ENCODE measurements at regions not wholly inside any gene's neighbourhood (a gene's known extent, or its start where the extent isn't known, plus 50 kb on each side); places are given as distances from the start of the nearest gene placed in this dataset.
"Not testable (repeated sequence)": the region's sequence is repeated elsewhere in the genome, so short reads cannot be mapped to it uniquely, and the experiment has no call there.

DNA sequence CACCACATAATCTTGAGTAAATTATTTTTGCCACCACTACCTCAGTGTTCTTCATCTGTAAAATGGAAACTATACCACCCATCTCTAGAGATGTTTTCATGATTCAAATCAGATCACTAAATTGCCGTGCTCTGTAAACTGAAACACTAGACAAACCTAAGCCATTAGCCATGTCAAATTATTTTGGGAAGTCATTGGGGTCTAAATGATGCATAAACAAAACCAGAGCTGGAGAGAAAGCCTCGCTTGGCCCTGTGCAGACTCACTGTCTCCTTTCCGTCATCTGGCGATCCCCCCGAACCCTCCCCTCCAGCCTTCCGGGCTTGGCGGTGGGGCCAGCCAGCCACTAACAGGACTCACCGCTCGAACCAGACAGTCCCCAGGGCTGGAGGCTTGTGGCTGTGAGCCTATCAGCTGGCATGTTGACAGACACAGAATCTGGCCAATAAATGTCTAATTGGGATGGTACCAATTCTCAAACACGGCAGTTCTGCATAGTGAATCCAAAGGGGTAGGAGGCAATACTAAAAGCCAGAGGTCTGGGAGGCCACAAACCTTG lies 256.5 kb downstream of the SEC61B start:
- DNase-seq (ENCODE audit: low read depth, low spot score), result no peak

DNA sequence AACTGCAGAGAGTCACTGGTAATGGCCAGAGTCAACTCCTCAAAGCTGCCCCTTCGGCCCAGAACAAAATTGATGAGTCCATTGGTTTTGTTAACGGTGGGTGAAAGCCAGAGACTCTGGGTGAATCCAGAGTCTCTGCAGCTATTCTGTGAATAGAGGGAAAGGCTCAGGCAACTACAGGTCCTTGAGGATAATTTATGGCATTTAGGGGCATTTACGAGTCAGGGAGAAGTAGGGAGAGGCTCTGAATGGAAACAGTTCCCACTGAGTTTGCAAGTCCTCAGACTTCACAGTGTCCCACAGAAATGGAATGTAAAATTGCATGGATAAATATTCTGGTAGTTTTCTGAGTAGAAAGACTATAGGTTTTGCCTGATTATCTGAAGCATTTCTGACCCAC lies 257.8 kb downstream of the SEC61B start:
- no peak for DNase-seq (ENCODE audit: low read depth, low spot score)

DNA sequence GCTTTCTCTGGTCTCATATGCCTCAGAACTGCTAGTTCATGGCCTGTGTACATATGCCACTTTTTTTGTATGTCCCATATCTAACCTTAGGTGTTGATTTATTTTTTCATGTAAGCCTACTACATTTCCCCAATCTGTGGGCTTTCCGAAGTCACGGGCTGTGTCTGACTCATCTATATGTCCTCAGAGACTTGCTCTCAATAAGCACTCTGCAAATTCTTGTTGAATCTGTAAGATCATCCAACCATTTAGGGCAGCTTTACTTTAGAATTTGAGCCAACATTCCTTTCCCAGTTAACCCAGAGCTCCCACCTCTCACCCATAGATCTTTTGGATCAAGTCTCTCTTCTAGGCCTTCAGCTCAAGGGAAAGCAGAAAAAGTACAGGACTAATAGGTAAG lies 263.4 kb downstream of the SEC61B start:
- DNase-seq (ENCODE audit: low read depth, low spot score), result no peak

GRCh38 chr9:99486684-99487083 lies 264.6 kb downstream of the SEC61B start:
- DNase-seq (ENCODE audit: low read depth, low spot score), result no peak

DNA sequence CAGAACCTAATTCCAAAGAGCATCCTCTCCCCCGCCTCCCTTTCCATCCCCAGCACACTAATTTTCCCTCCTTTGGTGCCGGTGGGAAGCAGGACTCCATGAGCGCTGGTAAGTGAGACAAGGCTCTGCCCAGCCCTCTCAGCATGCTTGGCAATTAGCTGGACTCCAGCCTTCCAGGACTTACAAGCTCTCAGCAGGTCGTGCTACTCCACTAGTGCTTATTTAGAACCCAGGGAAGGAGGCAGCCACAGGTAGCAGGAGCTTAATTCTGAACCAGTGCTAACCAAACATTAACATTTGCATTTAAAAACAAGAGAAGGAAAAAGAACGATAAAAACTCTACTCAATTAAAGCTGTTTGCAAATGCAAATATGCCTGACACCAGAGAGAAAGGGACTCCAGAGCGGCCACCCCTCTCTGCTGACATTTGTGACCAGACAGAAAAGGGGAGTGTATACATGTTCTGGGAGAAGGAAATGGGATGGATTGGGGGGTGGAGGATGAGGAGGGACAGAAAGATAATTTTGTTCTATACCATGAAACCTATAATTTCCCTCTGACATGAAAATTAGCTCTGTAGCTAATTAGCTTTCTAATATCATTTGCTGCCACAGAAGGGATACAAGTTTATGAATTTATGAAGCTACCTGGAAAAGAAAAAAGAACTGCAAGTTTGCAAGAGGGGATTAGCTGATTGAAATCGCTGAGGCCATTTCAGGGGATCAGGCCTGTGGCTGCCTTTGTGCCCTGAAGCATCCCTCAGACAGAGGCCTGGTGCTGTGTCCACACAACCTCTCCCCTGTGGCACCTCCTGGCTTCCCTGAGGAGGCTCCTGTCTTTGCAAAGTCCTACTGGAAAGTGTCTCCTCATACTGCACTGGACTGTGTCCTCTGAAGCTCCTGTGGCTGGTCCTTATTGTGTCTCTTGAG lies 266.3 kb downstream of the SEC61B start:
- DNase-seq (ENCODE audit: low read depth, low spot score), result no peak

DNA sequence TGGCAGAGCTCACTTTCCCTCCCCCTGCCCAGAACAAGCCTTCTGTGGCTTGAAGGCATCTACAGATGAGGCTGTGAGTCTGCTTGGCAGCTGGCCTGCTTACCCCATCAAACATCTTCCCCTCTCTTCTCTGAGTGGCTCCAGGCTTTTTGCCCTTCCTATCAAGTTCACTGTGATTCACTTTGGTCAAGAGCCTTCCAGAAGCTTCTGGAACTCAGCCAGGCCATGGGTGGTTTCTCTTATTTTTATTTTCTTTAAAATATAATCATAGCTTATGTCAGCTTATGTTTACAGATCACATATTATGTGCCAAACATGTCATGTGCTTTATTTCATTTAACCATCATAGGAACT lies 267.0 kb downstream of the SEC61B start:
- no peak for DNase-seq (ENCODE audit: low read depth, low spot score)

GRCh38 chr9:99490729-99491128 lies 268.6 kb downstream of the SEC61B start:
- DNase-seq (ENCODE audit: low read depth, low spot score), result no peak

DNA sequence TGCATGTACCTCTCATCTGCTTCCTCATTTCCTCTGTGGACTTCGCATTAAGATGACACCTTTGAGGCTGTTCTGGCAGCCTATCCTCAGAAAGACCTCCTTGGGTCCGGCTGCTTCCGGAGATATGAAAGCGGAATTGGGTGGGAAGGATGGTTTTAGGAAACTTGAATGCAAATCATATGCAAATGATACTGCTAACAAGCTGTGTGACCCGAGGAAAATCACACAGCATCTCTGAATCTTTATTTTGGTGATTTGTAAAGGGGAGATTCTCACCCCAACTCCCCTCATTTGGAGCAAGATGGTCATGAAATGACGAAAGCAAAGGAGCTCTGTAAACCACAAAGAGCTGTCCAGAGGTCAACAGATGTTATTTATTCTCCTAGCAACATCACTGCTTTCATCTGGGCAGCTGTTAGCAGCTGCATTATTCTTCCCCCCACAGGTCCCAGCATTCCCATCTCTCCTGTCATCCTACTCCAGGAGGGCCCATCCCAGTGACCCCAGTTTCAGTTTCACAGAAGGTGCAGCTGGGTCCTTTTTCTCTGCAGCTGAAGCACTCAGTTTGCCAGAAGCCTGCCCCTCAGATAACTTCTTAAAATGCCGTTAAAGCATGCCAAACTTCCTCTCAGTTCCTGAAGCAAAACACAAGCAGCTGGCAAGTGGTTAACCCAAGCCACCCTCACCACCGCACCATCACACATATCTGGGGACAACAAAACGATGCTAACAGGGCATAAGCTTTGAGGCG lies 269.5 kb downstream of the SEC61B start:
- DNase-seq (ENCODE audit: low read depth, low spot score), result no peak

DNA sequence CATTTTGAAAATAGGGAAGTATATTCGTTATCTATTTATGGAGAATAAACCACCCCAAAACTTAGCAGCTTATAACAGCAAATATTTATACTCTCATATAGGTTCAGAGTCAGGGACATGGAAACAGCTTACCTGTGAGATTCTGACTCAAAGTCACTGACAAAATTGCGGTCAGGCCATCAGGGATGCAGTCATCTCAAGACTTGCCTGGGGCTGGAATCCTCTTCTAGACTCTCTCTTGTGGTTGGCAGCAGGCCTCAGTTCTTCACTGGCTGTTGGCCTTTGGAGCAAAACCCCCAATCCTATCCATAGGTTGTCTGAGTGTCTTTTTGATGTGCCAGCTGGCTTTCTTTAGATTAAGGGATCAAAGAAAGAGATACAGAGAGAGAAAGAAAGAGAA lies 275.6 kb downstream of the SEC61B start:
- DNase-seq (ENCODE audit: low read depth, low spot score), result no peak

DNA sequence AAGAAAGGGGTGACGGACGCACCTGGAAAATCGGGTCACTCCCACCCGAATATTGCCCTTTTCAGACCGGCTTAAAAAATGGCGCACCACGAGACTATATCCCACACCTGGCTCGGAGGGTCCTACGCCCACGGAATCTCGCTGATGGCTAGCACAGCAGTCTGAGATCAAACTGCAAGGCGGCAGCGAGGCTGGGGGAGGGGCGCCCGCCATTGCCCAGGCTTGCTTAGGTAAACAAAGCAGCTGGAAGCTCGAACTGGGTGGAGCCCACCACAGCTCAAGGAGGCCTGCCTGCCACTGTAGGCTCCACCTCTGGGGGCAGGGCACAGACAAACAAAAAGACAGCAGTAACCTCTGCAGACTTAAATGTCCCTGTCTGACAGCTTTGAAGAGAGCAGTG lies 276.9 kb downstream of the SEC61B start:
- DNase-seq (ENCODE audit: low read depth, low spot score), result not testable (repeated sequence)

DNA sequence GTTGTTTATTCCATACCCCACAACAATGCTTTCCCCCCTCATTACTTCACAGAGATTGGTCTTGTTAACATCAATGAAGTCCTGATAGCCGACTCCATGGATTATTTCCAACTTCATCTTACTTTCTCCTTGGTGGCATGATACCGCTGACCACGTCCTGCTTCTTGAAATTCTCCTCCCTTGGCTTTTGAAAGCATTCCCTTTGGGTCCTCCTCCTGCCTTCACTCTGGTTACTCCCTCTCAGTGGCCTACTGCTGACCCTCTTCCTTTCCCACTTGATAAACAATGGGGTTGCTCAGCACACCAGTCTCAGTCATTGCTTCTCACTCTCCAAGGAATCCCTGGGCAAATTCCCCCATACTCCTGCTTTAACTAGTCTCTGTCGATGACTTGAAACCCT lies 283.9 kb downstream of the SEC61B start:
- DNase-seq (ENCODE audit: low read depth, low spot score), result no peak

GRCh38 chr9:99506747-99507348 lies 284.8 kb downstream of the SEC61B start:
- no peak for DNase-seq (ENCODE audit: low read depth, low spot score)

GRCh38 chr9:99509065-99509745 lies 287.1 kb downstream of the SEC61B start:
- no peak for DNase-seq (ENCODE audit: low read depth, low spot score)

DNA sequence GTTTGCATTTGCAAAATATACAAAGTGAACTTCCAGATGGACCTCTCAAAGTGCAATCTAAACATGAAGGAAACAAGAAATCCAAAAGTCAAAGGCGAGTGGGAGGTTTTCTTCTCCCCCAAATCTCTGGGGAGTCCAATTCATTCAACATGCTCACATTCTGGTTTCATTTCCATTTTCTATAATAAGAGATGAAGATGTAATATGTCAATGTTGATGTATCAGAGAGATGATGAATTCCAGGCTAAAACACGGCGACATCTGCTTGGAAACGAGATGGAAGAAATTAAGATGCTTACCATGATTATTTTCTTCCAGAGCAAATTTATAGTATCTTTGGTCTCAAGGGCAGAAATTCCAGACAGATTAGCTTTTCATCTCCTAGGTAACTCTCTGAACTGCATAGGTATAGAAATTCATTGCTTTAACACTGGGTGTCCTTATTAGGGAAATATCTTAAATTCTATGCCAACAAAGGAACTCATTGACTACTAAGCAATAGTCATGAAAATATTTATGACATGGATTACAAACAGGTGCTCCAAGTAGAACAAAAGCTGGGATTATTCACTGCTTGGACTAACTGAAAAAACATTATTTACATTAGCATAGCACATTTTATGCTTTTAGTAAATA lies 287.9 kb downstream of the SEC61B start:
- DNase-seq (ENCODE audit: low read depth, low spot score), result no peak

DNA sequence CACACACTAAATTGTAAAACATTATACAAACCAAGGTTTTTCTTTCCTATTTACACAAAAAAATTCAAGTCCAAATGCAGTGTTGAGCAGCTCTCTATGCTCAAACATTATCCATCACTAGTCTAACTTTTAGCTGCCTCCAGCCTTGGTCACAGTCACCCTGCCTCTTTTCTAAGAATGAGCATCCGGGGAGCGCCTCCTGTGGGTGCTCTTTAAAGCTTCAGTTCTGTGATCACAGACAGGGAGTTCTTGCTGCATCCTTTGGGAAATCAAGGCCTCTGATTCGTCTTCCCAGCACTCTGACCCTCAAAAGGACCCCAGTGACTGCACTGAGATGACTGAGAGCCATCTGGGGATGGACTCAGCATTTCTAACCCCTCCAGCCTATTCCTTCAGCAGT lies 289.6 kb downstream of the SEC61B start:
- no peak for DNase-seq (ENCODE audit: low read depth, low spot score)

- DNase-seq (ENCODE audit: low read depth, low spot score), result no peak
Measured at GRCh38 chr9:99513441-99514112, 291.5 kb downstream of the SEC61B start.

- DNase-seq (ENCODE audit: low read depth, low spot score), result no peak
Measured at GRCh38 chr9:99515093-99515492, 293.0 kb downstream of the SEC61B start.

DNA sequence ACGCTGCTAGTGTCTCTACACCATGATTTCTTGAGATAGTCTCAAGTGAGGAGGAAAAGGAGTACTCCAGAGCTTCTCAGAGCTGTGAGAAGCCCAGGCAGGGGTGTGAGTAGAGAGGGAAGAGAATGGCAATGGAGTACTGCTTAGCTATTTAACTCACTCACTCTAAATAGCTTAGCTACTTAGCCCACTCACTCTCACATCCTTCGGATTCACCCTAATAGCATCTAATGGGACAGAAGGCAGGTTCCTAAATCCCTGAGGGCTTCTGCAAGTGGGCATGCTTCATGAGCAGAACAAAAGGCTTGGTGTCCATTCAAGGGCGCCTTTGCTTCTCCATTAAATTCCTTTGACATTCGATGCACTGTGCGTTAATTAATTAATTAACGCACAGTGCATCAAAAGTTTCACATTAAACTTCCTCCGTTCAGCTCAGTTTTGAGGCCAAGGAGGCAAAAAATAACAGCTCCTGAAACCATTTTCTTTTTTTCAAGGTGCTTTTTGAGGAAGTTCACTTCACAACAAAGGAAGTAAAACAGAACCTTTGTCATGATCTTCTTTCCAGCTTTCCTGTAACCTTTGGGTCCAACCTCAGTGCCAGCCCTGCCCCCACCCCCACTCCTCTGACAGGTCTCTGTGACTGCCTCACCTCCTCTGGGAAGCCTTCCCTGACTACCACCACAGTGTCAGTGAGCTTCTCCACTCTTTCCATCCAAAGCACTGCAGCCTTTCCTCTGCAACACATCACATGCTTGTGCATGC lies 294.0 kb downstream of the SEC61B start:
- no peak for DNase-seq (ENCODE audit: low read depth, low spot score)

GRCh38 chr9:99516657-99517049 lies 294.6 kb downstream of the SEC61B start:
- DNase-seq (ENCODE audit: low read depth, low spot score), result no peak

DNA sequence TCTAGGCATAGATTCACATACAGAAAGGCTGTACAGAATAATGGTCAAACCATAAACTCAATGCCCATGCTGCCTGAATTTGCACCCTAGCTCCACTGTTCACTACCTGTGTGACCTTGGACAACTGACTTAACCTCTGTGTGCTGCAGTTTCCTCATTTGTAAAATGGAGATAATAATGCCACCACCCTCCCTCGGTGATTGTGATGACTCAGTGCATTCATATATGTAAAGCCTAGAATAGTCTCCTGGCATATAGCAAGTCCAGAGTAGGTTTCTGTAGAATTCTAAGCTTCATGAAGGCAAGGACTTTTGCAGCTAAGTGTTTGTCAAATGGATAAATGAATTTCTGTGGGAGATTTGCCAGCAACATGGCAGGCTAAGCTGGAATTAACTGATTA lies 297.8 kb upstream of the NR4A3 start:
- no peak for DNase-seq (ENCODE audit: low read depth, low spot score)
